Urothelium cell line (cell line): ENCODE measurements at regions not wholly inside any gene's neighbourhood (a gene's known extent, or its start where the extent isn't known, plus 50 kb on each side); places are given as distances from the start of the nearest gene placed in this dataset.

Experiments used
- DNase-seq: peaks from one replicate; pipeline ENCODE4 v3.0.0; 2011; ENCODE audit warnings: low spot score, mixed read lengths
- FAIRE-seq: peaks from 2 replicates; lab custom pipeline; 2011; peaks lifted over from hg19 to GRCh38; lab: Jason Lieb, UNC

DNA sequence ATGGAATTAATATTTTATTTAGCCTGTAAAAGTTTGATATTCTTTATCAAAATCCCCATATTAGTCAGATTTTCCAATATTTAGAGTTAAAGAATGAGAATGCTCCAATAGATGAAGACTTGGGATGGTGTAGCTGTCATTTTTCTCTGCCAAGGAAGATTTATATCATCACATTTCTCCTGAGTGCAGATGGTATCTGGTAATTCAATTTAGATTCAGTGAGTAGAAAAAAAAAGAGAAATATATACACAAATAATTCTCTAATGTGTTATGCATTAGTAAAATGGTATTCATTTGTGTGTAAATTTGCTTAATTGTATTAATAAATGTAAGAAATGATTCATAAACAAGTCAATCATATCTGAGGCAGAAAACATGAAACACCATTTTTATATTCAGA lies 1508.7 kb upstream of the PCDH20 start:
- FAIRE-seq (no peak), DNase-seq (no peak)

DNA sequence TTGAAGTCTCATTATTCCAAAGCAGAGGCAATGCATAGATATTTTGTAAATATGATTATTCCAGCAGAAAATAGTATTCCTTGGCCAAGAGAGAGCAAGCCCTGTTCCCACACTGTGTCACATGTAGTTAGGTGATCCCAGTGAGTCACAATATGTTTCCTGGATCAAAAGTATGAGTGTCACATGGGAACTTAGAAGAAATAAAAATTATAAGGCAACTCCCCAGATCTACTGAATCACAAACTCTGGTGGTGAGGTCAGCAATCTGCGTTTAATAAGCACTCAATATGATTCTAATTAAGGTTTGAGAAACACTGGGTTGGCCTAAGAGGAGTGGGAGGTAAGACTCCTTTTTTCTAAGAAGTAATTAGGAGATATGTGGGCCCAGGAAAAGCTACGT lies 1504.5 kb upstream of the PCDH20 start:
- FAIRE-seq (no peak), DNase-seq (no peak)

- FAIRE-seq, result no peak
These were observed 1503.8 kb upstream of the PCDH20 start for GRCh38 chr13:62919491-62919890.

DNA sequence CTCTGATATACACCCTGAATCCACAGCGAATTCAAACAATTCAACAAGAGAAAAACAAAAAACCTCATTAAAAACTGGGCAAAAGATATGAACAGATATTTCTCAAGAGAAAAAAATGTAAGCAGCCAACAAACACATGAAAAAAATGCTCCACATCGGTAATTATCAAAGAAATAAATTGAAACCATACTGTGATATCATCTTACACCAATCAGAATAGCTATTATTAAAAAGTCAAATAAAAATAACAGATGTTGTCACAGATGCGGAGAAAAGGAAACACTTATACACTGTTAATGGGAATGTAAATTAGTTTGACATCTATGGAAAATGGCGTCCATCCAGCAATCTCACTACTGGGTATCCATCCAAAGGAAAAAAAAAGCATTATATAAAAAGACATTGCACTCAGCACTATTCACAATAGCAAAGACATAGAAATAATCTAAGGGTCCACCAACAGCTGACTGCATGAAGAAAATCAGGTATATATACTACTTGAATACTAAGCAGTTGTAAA lies 1495.0 kb upstream of the PCDH20 start:
- DNase-seq, result no peak
- FAIRE-seq, result no peak

More at GRCh38 chr13:62919491-62919890, 1503.8 kb upstream of the PCDH20 start:
- DNase-seq, result no peak

GRCh38 chr13:62908321-62908720 lies 1492.7 kb upstream of the PCDH20 start:
- DNase-seq, result no peak

GRCh38 chr13:62906896-62907295 lies 1491.2 kb upstream of the PCDH20 start:
- FAIRE-seq (no peak), DNase-seq (no peak)

More at GRCh38 chr13:62908321-62908720, 1492.7 kb upstream of the PCDH20 start:
- FAIRE-seq, result no peak

DNA sequence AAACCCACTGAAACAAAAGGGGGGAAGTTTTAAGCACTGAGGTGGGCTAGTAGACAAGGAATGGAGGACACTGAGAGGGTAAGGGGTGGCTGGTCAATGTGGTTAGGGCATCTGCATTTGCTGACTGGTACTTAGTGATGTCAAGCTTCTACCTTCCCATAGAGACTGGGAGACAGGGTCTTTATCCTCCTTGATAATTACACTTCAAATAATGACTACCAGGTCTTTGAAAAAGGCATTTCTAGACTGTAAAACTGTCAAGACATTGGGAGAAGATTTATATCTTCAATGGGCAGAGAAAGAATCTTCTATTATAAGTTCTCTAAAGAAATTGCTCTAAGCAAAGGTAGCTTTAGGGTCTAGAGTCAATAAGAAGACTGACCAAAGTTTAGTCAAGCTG lies 1490.8 kb upstream of the PCDH20 start:
- no peak for FAIRE-seq
- DNase-seq, result no peak

DNA sequence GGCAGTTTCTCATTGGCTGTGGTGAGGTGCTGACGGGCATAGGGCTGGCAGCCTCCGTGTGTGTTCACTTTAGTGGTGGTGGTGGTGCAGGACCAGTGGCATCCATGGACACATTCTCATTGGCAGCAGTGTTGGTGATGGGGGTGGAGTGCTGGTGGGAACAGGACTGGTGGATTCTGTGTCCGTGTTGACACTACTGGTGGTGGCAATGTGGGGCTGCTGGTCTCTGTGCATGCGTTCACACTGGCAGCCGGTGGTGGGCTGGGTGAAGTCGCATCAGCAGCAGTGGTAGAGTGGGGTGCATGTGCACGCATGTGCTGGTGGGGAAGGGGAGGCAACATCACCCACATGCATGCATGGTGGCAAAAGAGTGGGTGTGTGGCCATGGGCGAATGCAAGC lies 1471.4 kb upstream of the PCDH20 start:
- no peak for FAIRE-seq
- DNase-seq, result no peak

DNA sequence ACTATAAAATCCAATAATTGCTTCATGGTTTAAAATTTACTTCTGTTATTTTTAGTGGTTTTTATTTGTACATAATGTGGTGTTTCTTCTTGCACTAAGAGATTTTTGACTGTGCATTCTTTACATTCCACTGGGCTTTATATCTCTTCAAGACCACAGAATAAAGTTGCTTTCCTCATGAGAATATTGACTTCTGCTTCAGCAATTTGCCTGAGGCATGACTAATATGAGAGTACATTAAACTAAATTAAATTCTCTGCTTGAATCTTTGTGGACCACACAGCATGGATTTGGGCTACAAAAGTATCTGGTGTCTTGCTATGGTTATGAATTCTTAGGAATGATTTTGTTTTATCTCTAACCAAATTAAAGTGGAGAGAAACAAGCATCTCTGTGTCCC lies 1463.4 kb upstream of the PCDH20 start:
- DNase-seq (no peak), FAIRE-seq (no peak)

DNA sequence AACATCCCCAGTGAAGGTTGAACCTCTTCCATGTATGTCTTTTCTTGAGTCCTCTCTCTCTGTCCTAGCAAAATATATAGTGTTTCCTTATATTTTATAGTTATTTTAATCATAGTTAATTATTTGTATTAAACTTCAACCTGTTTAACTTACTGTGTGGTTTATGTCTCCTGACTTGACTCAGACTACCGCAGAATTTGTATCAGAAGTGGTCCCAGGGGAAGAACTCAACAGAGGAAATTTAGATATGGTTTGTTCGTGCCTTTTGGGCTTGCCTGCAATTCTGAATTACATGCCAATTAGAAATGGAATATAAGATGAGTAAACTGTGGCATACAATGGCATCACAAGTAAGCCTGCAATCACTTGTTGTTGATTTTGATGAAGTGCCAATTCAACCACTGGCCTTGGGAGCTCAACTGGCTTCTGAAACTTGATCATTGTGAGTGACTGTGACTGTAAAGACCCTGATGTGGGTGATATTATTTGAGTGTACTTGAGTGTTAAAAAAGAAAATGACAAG lies 1459.5 kb upstream of the PCDH20 start:
- FAIRE-seq (no peak), DNase-seq (no peak)

GRCh38 chr13:62850331-62850730 lies 1434.7 kb upstream of the PCDH20 start:
- DNase-seq (no peak), FAIRE-seq (no peak)

DNA sequence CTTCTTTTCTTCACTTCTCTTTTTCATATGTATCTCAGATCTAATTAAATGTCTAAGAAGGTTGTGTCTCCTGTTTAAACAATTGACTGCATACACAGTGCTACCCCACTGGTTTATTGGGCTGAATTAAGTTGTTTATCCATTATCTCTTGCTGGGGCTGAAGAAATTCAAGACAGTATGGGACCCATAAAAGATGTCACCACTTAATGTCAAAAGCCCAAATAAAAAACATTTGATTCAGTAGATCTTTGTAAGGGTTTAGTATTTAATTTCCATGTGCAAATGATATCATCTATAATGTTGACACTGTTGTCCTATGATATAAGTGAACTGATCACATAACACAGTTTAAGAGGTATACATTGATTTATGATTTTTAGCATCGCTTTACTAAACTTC lies 1431.9 kb upstream of the PCDH20 start:
- no peak for FAIRE-seq
- DNase-seq, result no peak

- DNase-seq (no peak), FAIRE-seq (no peak)
These were observed 1430.7 kb upstream of the PCDH20 start for GRCh38 chr13:62846302-62846701.

- DNase-seq (no peak), FAIRE-seq (no peak)
These were observed 1423.7 kb upstream of the PCDH20 start for GRCh38 chr13:62839338-62839737.

DNA sequence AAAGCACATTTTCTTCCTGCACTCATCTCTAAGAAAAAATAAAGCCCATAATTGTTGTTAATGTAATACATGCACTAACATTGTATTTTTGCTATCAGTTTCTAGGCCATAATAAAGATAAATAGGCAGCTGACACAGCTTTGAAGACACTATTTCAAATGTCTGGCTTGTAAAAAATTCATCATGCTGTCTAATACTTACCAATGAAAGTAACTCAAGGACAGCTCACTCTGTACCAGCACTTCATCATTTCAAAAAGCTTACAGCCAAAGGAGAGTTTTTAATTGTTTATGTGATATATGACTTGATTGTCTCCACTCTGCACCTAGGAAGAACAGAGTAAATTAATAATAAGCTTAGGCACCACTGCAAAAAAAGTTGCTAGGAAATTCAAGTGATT lies 1423.3 kb upstream of the PCDH20 start:
- no peak for FAIRE-seq
- no peak for DNase-seq

DNA sequence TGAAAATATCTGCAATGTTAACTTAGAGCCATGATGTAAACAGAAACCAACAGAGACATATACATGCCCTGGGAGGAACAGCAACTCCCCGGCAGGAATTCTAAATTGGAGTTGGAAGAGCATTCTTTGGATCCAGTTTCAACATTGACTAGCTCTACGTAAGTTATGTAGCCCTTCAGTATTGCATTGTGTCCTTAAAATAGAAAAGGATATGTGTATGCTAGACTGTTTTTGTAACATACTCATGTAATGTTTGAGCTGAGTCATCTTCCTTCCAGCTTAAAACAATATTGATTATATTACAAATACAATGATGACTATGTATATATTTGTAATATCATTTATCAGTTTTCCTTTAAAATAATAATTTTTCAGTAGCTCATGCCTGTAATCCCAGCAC lies 1422.2 kb upstream of the PCDH20 start:
- FAIRE-seq (no peak), DNase-seq (no peak)

- FAIRE-seq (no peak), DNase-seq (no peak)
These were observed 1413.8 kb upstream of the PCDH20 start for GRCh38 chr13:62829486-62829885.

DNA sequence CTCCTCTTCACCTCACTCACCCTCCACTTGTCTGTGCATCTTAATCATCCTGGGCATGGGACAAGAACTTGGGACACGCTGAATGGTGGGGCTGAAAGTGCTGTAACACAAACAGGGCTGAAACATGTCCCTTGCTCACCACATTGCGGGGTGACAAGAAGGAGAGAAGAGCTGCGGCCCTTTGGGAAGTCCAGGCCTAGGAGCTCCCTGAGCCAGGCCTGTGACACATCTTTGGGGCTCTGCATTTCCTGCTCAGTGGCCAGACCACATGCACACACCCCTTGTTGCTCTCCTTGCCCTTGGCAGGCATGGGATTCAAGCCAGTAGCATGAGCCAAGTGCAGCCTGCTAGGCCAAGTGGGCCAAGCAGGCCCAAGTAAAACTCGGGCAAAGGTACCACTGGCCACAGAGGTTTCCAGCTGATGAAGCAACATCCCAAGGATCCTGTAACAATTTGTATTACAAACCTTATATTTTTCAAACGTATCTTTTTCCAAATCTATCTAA lies 1384.3 kb upstream of the PCDH20 start:
- no peak for DNase-seq
- FAIRE-seq, result no peak

- no peak for FAIRE-seq
- no peak for DNase-seq
These were observed 1383.4 kb upstream of the PCDH20 start for GRCh38 chr13:62799038-62799535.

DNA sequence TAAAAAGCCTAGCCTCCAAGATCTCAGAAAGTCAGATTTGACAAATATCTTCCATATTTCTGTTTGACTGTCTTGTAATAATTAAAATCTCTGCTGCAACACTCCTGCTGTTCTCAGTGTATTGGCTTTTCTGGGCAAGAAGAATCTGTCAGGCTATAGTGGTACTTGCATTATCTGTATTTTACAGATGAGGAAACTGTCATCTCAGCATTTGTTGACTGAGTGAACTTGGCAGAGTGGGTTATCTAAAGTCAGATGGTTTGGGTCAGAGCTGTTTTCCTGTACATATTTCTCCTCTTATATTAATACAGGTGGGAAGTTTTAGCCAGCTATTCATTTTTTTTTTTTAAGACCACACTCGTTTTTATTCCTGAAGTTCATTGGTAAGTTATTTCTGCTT lies 1378.2 kb upstream of the PCDH20 start:
- no peak for DNase-seq
- FAIRE-seq, result no peak

- no peak for FAIRE-seq
- DNase-seq, result no peak
These were observed 1366.2 kb upstream of the PCDH20 start for GRCh38 chr13:62781866-62782265.

DNA sequence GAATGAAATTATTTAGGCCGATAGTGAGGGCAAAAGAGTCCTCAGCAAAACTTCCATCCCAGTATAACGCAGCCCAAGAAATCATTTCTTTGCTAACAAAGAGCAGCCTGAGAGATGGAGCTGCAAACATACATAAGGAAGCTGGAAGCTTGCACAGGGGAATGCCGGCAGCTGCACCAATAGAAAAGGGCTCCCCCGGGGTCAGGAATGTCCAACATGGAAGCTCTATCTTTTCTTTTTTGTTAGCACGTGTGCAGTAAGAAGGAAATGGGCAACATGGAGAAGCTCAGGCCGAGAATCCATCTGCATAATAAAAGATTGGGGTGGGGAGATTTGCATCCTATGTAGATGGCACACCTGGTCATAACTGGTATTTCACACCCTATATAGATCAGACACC lies 1363.5 kb upstream of the PCDH20 start:
- FAIRE-seq (no peak), DNase-seq (no peak)

- FAIRE-seq (no peak), DNase-seq (no peak)
These were observed 1351.8 kb upstream of the PCDH20 start for GRCh38 chr13:62767473-62767872.
